H9 (cell line): ENCODE measurements at regions not wholly inside any gene's neighbourhood (a gene's known extent, or its start where the extent isn't known, plus 50 kb on each side); places are given as distances from the start of the nearest gene placed in this dataset.

Experiments used
- DNase-seq: peaks from one replicate; pipeline ENCODE4 v3.0.0-alpha.2; 2017
- H2AFZ ChIP-seq: one replicate; pipeline ENCODE4 v1.6.1; 2013; ENCODE audit warnings: mild to moderate bottlenecking, low read length, control low read depth, moderate library complexity
- H2AK5ac ChIP-seq: 2 replicates; pipeline ENCODE4 v1.6.1; 2013; ENCODE audit warnings: low read length, control low read depth, mixed read lengths; ENCODE audit not compliant: insufficient read length
- H2BK120ac ChIP-seq: one replicate; pipeline ENCODE4 v1.6.1; 2013; ENCODE audit warnings: low read depth, mild to moderate bottlenecking, low read length, control low read depth, inconsistent platforms; ENCODE audit not compliant: poor library complexity, severe bottlenecking
- H2BK12ac ChIP-seq: 2 replicates; pipeline ENCODE4 v1.6.1; 2013; ENCODE audit warnings: low read length, control low read depth, mixed read lengths, low read depth; ENCODE audit not compliant: insufficient read length
- H2BK15ac ChIP-seq: 2 replicates; pipeline ENCODE4 v1.6.1; 2013; ENCODE audit warnings: low read depth, low read length, control low read depth
- H2BK20ac ChIP-seq: one replicate; pipeline ENCODE4 v1.6.1; 2013; ENCODE audit warnings: low read depth, mild to moderate bottlenecking, low read length, control low read depth, inconsistent platforms; ENCODE audit not compliant: poor library complexity, severe bottlenecking
- H2BK5ac ChIP-seq: 2 replicates; pipeline ENCODE4 v1.6.1; 2013; ENCODE audit warnings: low read length, control low read depth, mixed read lengths; ENCODE audit not compliant: insufficient read length
- H3K14ac ChIP-seq: 2 replicates; pipeline ENCODE4 v1.6.1; 2013; ENCODE audit warnings: low read length, control low read depth; ENCODE audit not compliant: insufficient read depth
- H3K18ac ChIP-seq: 2 replicates; pipeline ENCODE4 v1.6.1; 2013; ENCODE audit warnings: low read depth, mild to moderate bottlenecking, mixed read lengths, low read length, control low read depth; ENCODE audit not compliant: insufficient read length
- H3K23ac ChIP-seq: 2 replicates; pipeline ENCODE4 v1.6.1; 2013; ENCODE audit warnings: low read length, control low read depth, mixed read lengths, low read depth; ENCODE audit not compliant: insufficient read length
- H3K23me2 ChIP-seq: 2 replicates; pipeline ENCODE4 v1.6.1; 2013; ENCODE audit warnings: low read depth, mild to moderate bottlenecking, mixed read lengths, low read length, control low read depth; ENCODE audit not compliant: insufficient read length, poor library complexity, severe bottlenecking
- H3K27ac ChIP-seq: 2 replicates; pipeline ENCODE4 v1.5.1; 2013; ENCODE audit warnings: low read length, control low read depth, mixed read lengths, low read depth; ENCODE audit not compliant: insufficient read length
- H3K27me3 ChIP-seq: 2 replicates; pipeline ENCODE4 v1.6.1; 2013; ENCODE audit warnings: low read length, control low read depth, inconsistent platforms; ENCODE audit not compliant: insufficient read depth
- H3K4ac ChIP-seq: 2 replicates; pipeline ENCODE4 v1.6.1; 2013; ENCODE audit warnings: low read depth, mild to moderate bottlenecking, control low read depth, inconsistent platforms, low read length, moderate library complexity
- H3K4me1 ChIP-seq: 2 replicates; pipeline ENCODE4 v1.6.1; 2013; ENCODE audit warnings: low read length, control low read depth, inconsistent platforms; ENCODE audit not compliant: insufficient read depth
- H3K4me2 ChIP-seq: 2 replicates; pipeline ENCODE4 v1.6.1; 2013; ENCODE audit warnings: low read length, control low read depth, mixed read lengths; ENCODE audit not compliant: insufficient read length, insufficient read depth
- H3K56ac ChIP-seq: 2 replicates; pipeline ENCODE4 v1.6.1; 2013; ENCODE audit warnings: low read depth, mild to moderate bottlenecking, mixed read lengths, low read length, control low read depth; ENCODE audit not compliant: insufficient read length
- H3K79me1 ChIP-seq: 2 replicates; pipeline ENCODE4 v1.6.1; 2013; ENCODE audit warnings: low read depth, mild to moderate bottlenecking, moderate library complexity, low read length, control low read depth, inconsistent platforms; ENCODE audit not compliant: insufficient read depth, poor library complexity, severe bottlenecking
- H3K79me2 ChIP-seq: 2 replicates; pipeline ENCODE4 v1.6.1; 2013; ENCODE audit warnings: low read length, control low read depth, inconsistent platforms; ENCODE audit not compliant: insufficient read depth
- H3K9ac ChIP-seq: 2 replicates; pipeline ENCODE4 v1.6.1; 2013; ENCODE audit warnings: low read length, control low read depth, mixed read lengths; ENCODE audit not compliant: insufficient read length; ENCODE audit errors: extremely low read depth
- H3K9me3 ChIP-seq: one replicate; pipeline ENCODE4 v1.6.1; 2013; ENCODE audit warnings: low read depth, low read length, inconsistent platforms; ENCODE audit not compliant: control insufficient read depth
- H3T11ph ChIP-seq: one replicate; pipeline ENCODE4 v1.6.1; 2013; ENCODE audit warnings: mild to moderate bottlenecking, low read length, control low read depth, inconsistent platforms
- H4K20me1 ChIP-seq: one replicate; pipeline ENCODE4 v1.6.1; 2013; ENCODE audit not compliant: control insufficient read depth, insufficient read length, insufficient read depth
- H4K5ac ChIP-seq: 2 replicates; pipeline ENCODE4 v1.6.1; 2013; ENCODE audit warnings: low read depth, mild to moderate bottlenecking, mixed read lengths, low read length, control low read depth; ENCODE audit not compliant: insufficient read length
- H4K8ac ChIP-seq: replicated peaks from 2 replicates; pipeline ENCODE4 v1.6.1; 2013; ENCODE audit warnings: low read length, control low read depth, mixed read lengths, low read depth; ENCODE audit not compliant: insufficient read length
- H4K91ac ChIP-seq: 2 replicates; pipeline ENCODE4 v1.6.1; 2013; ENCODE audit warnings: low read depth, mild to moderate bottlenecking, moderate library complexity, mixed read lengths, low read length, control low read depth; ENCODE audit not compliant: insufficient read length
- H3K27ac Mint-ChIP-seq, 3 experiments: 2 replicates in 2 of 3; 3 replicates in 1 of 3; pipeline ENCODE4 v1.8.0; 2020 to 2021; ENCODE audit warnings: mixed read lengths in 3 of 3, mild to moderate bottlenecking in 1 of 3, moderate library complexity in 1 of 3
- H3K27me3 Mint-ChIP-seq: 2 replicates; pipeline ENCODE4 v1.8.0; 2021; ENCODE audit warnings: low read depth, mild to moderate bottlenecking, moderate library complexity, mixed read lengths
- H3K36me3 Mint-ChIP-seq, 3 experiments: 2 replicates in 2 of 3; 3 replicates in 1 of 3; pipeline ENCODE4 v1.8.0; 2020 to 2021; ENCODE audit warnings: low read depth in 3 of 3, mixed read lengths in 3 of 3; ENCODE audit not compliant: insufficient read depth in 1 of 3
- H3K4me1 Mint-ChIP-seq, 2 experiments: 2 replicates each; pipeline ENCODE4 v1.8.0; 2020; ENCODE audit warnings: mixed read lengths in 2 of 2
- H3K4me3 Mint-ChIP-seq, 2 experiments: 2 replicates in 1 of 2; 3 replicates in 1 of 2; pipeline ENCODE4 v1.8.0; 2020 to 2021; ENCODE audit warnings: mild to moderate bottlenecking in 2 of 2, mixed read lengths in 2 of 2, moderate library complexity in 1 of 2
- H3K9me3 Mint-ChIP-seq, 2 experiments: 2 replicates in 1 of 2; 3 replicates in 1 of 2; pipeline ENCODE4 v1.8.0; 2020; ENCODE audit warnings: mild to moderate bottlenecking in 2 of 2, mixed read lengths in 2 of 2, moderate library complexity in 1 of 2
- TF ChIP-seq, protein P1 (sequence below): fragments of 200-600 bp; sonication (generic); conservative IDR thresholded peaks from 3 replicates; pipeline ENCODE4 v1.8.0; 2021; ENCODE audit warnings: antibody characterized with exemption, mild to moderate bottlenecking

DNA sequence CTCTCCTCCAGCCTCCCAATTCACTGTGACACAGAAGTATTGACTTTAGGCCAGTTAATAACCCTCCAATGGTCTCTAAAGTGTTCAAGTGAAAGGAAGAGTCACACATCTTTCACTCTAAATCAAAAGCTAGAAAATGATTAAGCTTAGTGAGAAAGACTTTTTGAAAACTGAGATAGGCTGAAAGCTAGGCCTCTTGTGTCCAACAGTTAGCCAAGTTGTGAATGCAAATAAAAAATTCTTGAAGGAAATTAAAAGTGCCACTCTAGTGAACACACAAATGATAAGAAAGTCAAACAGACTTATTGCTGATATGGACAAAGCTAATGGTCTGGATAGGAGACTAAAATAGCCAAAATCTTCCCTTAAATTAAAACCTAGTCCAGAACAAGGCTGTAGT is 687.2 kb downstream of the TRIML1 start:
- H3K36me3 Mint-ChIP-seq: no peaks in the 10 kb centered on the region

More for the DNA sequence above, 687.2 kb downstream of the TRIML1 start:
- H2BK12ac ChIP-seq: no peak overlapping the region
- H2BK15ac ChIP-seq: no peak overlapping the region
- H3T11ph ChIP-seq: no peak overlapping the region
- no peaks in the 10 kb centered on the region for H4K20me1 ChIP-seq
- H4K91ac ChIP-seq: no peak overlapping the region
- no peak overlapping the region for H4K8ac ChIP-seq
- H3K4me1 ChIP-seq: peaks cover 4% of the 10 kb centered on the region
- H3K4me2 ChIP-seq: no peak overlapping the region
- no peaks in the 10 kb centered on the region for H3K79me1 ChIP-seq
- no peak overlapping the region for H3K14ac ChIP-seq
- H3K23me2 ChIP-seq: no peaks in the 10 kb centered on the region
- H2AK5ac ChIP-seq: no peak overlapping the region
- H3K56ac ChIP-seq: no peak overlapping the region
- no peak overlapping the region for H2BK20ac ChIP-seq
- Mint-ChIP-seq H3K27ac (peak overlapping the region in 1 of 3 experiments; percentile 76; a peak in 1 of 7 replicates), H3K4me3 (no peak overlapping the region), H3K4me1 (no peaks in the 10 kb centered on the region), H3K9me3 (no peaks in the 10 kb centered on the region), H3K27me3 (no peaks in the 10 kb centered on the region)
- no peak overlapping the region for H3K23ac ChIP-seq
- H2BK120ac ChIP-seq: no peak overlapping the region
- no peaks in the 10 kb centered on the region for H3K27me3 ChIP-seq
- no peaks in the 10 kb centered on the region for H3K79me2 ChIP-seq
- no peak overlapping the region for H2AFZ ChIP-seq
- DNase-seq: no peak
- no peak overlapping the region for H4K5ac ChIP-seq
- no peaks in the 10 kb centered on the region for H3K9me3 ChIP-seq
- H2BK5ac ChIP-seq: no peak overlapping the region
- H3K27ac ChIP-seq: no peak overlapping the region
- H3K18ac ChIP-seq: no peak overlapping the region
- H3K4ac ChIP-seq: no peak overlapping the region
- TF ChIP-seq, protein P1, sequence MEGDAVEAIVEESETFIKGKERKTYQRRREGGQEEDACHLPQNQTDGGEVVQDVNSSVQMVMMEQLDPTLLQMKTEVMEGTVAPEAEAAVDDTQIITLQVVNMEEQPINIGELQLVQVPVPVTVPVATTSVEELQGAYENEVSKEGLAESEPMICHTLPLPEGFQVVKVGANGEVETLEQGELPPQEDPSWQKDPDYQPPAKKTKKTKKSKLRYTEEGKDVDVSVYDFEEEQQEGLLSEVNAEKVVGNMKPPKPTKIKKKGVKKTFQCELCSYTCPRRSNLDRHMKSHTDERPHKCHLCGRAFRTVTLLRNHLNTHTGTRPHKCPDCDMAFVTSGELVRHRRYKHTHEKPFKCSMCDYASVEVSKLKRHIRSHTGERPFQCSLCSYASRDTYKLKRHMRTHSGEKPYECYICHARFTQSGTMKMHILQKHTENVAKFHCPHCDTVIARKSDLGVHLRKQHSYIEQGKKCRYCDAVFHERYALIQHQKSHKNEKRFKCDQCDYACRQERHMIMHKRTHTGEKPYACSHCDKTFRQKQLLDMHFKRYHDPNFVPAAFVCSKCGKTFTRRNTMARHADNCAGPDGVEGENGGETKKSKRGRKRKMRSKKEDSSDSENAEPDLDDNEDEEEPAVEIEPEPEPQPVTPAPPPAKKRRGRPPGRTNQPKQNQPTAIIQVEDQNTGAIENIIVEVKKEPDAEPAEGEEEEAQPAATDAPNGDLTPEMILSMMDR: no peak
- no peak overlapping the region for H3K9ac ChIP-seq
